CD8-positive, alpha-beta memory T cell (primary cell): ENCODE measurements at regions not wholly inside any gene's neighbourhood (a gene's known extent, or its start where the extent isn't known, plus 50 kb on each side); places are given as distances from the start of the nearest gene placed in this dataset.

Experiments
- CTCF ChIA-PET: fragments of 350-600 bp; sonication (Branson Sonifier 250); formaldehyde crosslinking; loops from one replicate; lab custom pipeline; 2021; ENCODE audit warnings: antibody characterized with exemption; lab: Charles Lee
- POLR2A ChIA-PET: fragments of 350-600 bp; sonication (Branson Sonifier 250); formaldehyde crosslinking; loops from one replicate; lab custom pipeline; 2021; ENCODE audit warnings: antibody characterized with exemption; lab: Charles Lee
- DNase-seq, 5 donors: peaks; one replicate each; pipeline versions ENCODE4 v3.0.0 to v3.0.0-alpha.2; 2020 to 2022; ENCODE audit warnings: mixed read lengths in 1 of 5
- H3K27ac ChIP-seq: one replicate; pipeline ENCODE4 v1.7.0; 2013; ENCODE audit warnings: low read depth, mild to moderate bottlenecking, low read length, moderate library complexity
- H3K27me3 ChIP-seq: 2 replicates; pipeline ENCODE4 v1.7.0; 2013; ENCODE audit warnings: low read length, mild to moderate bottlenecking; ENCODE audit not compliant: insufficient read depth, poor library complexity, severe bottlenecking
- H3K36me3 ChIP-seq: 2 replicates; pipeline ENCODE4 v1.7.0; 2013; ENCODE audit warnings: mild to moderate bottlenecking, low read length, moderate library complexity; ENCODE audit not compliant: insufficient read depth
- H3K4me1 ChIP-seq: 2 replicates; pipeline ENCODE4 v1.7.0; 2013; ENCODE audit warnings: mild to moderate bottlenecking, low read length, moderate library complexity; ENCODE audit not compliant: insufficient read depth
- H3K4me3 ChIP-seq: 2 replicates; pipeline ENCODE4 v1.7.0; 2013; ENCODE audit warnings: mild to moderate bottlenecking, low read length
- H3K9me3 ChIP-seq: 2 replicates; pipeline ENCODE4 v1.7.0; 2013; ENCODE audit warnings: mild to moderate bottlenecking, low read length
- H3K27ac Mint-ChIP-seq, 8 donors: one replicate each; pipeline ENCODE4 v1.8.0; 2020 to 2021; ENCODE audit warnings: mixed read lengths in 8 of 8, mild to moderate bottlenecking in 6 of 8, inconsistent platforms in 3 of 8, moderate library complexity in 3 of 8
- H3K27me3 Mint-ChIP-seq, 2 donors: one replicate each; pipeline ENCODE4 v1.8.0; 2020 to 2021; ENCODE audit warnings: mixed read lengths in 2 of 2, mild to moderate bottlenecking in 1 of 2, moderate library complexity in 1 of 2
- H3K36me3 Mint-ChIP-seq, 3 donors: one replicate each; pipeline ENCODE4 v1.8.0; 2020 to 2021; ENCODE audit warnings: mixed read lengths in 3 of 3, inconsistent platforms in 1 of 3, mild to moderate bottlenecking in 1 of 3
- H3K4me1 Mint-ChIP-seq, 3 donors: one replicate each; pipeline ENCODE4 v1.8.0; 2020 to 2021; ENCODE audit warnings: mixed read lengths in 3 of 3, inconsistent platforms in 1 of 3, mild to moderate bottlenecking in 1 of 3
- H3K4me3 Mint-ChIP-seq, 7 donors: one replicate each; pipeline ENCODE4 v1.8.0; 2020 to 2021; ENCODE audit warnings: mixed read lengths in 7 of 7, mild to moderate bottlenecking in 6 of 7, moderate library complexity in 4 of 7, inconsistent platforms in 2 of 7
- H3K9me3 Mint-ChIP-seq, 5 donors: one replicate each; pipeline ENCODE4 v1.8.0; 2020 to 2022; ENCODE audit warnings: mixed read lengths in 5 of 5, mild to moderate bottlenecking in 3 of 5, moderate library complexity in 2 of 5, inconsistent platforms in 1 of 5

DNA sequence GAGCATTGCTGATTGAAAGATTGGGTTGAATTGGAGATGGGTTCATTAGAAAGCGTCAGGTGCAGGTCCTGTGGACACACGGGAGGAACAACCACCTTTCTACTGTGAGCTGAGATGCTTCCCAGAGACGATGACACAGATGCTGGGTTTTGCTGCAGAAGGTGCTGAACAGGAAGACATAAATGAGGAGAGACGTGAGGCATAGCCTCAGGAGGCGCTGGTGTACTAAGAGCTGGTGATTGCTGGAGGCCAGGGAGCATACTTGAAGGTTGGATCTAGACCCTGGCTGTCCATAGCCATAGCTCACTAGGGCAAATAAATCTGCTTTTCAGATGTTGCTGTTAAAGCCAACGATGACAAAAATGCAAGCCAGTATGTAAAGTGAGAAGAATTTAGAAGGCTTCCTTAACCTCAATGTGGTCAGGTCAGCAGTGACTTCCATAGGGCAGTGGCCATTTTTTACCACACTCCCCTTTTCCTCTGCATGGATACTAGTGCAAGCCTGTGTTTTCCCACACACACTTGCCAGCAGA, 153.7 kb downstream of the SOX11 start:
- Mint-ChIP-seq H3K27ac (no peak overlapping the region), H3K9me3 (peaks cover 2 to 8% (median 4%) of the 10 kb centered on the region in 5 donors), H3K36me3 (no peaks in the 10 kb centered on the region), H3K27me3 (no peaks in the 10 kb centered on the region), H3K4me3 (no peak overlapping the region), H3K4me1 (no peaks in the 10 kb centered on the region)
- H3K27me3 ChIP-seq, result no peaks in the 10 kb centered on the region
- H3K36me3 ChIP-seq, result no peaks in the 10 kb centered on the region
- no peaks in the 10 kb centered on the region for H3K4me1 ChIP-seq
- H3K27ac ChIP-seq, result no peak overlapping the region
- POLR2A ChIA-PET, result no interaction called here
- CTCF ChIA-PET, result no interaction called here
- H3K4me3 ChIP-seq, result no peak overlapping the region
- no peaks in the 10 kb centered on the region for H3K9me3 ChIP-seq
- no peak for DNase-seq

DNA sequence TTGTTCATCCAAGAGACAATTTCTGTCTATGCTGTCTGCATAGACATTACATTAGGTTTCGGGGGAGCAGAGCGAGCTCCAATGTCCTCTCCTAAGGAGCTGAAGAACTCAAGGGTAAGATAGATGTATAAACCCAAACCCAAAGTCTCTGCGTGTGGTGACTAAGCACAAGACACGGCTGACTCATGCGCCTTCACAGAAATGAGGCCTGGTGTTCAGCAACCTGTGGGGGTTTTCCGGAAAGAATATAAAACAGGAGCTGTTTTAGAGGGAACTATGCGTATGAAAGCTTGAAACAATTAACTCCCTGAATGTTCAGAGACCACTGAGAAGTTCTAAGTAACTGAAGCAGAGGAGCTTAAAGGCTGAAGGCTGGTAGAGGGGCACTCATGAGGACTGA, 154.7 kb downstream of the SOX11 start:
- no peak overlapping the region for H3K27ac Mint-ChIP-seq
- ChIA-PET POLR2A (no interaction called here), CTCF (no interaction called here)
- no peak for DNase-seq
- no peak overlapping the region for H3K27ac ChIP-seq
- H3K4me1 ChIP-seq, result no peaks in the 10 kb centered on the region
- H3K27me3 Mint-ChIP-seq, result no peaks in the 10 kb centered on the region
- no peaks in the 10 kb centered on the region for H3K9me3 ChIP-seq
- H3K4me3 ChIP-seq, result no peak overlapping the region
- H3K4me3 Mint-ChIP-seq, result no peak overlapping the region
- peaks cover 0 to 8% (median 5%) of the 10 kb centered on the region in 5 donors for H3K9me3 Mint-ChIP-seq
- H3K36me3 ChIP-seq, result no peaks in the 10 kb centered on the region
- no peaks in the 10 kb centered on the region for H3K27me3 ChIP-seq
- H3K36me3 Mint-ChIP-seq, result no peaks in the 10 kb centered on the region
- no peaks in the 10 kb centered on the region for H3K4me1 Mint-ChIP-seq

DNA sequence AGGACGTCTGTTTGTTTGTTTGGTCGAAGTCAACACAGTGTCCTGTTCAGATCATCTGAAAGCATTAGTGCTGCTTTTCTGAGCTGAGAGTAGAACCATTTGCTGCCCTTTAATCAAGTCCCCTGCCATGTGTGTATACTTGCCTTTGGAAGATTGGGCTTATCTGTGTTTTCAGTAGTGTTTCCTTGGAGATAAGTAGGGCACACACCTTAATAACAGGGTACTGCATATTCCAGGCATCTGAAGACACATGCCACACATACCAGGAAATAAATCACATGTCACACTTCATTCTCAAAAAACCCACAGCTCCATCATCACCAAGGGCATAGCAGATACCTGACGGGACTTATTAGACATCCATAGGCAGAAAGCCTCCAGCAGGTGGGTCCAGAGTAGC, 157.4 kb downstream of the SOX11 start:
- Mint-ChIP-seq H3K4me1 (no peaks in the 10 kb centered on the region), H3K27me3 (no peaks in the 10 kb centered on the region), H3K9me3 (peaks cover 2 to 11% (median 4%) of the 10 kb centered on the region in 5 donors), H3K36me3 (no peaks in the 10 kb centered on the region), H3K4me3 (no peak overlapping the region), H3K27ac (no peak overlapping the region)
- Histone ChIP-seq H3K4me1 (no peaks in the 10 kb centered on the region), H3K27me3 (no peaks in the 10 kb centered on the region), H3K36me3 (no peaks in the 10 kb centered on the region), H3K9me3 (no peaks in the 10 kb centered on the region), H3K27ac (no peak overlapping the region), H3K4me3 (no peak overlapping the region)
- no peak for DNase-seq
- CTCF ChIA-PET, result no interaction called here
- POLR2A ChIA-PET, result no interaction called here

DNA sequence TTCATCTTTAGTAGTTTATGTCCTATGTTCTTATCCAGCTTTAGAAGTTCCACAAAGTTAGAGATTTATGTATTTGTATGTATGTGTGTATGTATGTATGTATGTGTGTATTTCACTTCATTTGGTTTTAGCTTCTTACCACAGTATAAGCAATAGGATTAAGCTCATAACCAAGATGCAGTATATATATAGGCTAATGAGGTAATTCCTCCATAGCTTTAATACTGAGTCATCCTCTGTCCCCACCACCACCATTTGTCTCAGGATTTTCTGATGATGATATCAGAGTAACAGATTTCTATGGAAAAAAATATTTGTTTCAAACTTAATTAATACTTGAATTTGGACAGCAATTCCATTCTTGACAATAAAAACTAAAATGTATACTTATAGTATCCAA, 159.2 kb downstream of the SOX11 start:
- Histone ChIP-seq H3K4me3 (no peak overlapping the region), H3K9me3 (no peaks in the 10 kb centered on the region), H3K27me3 (no peaks in the 10 kb centered on the region), H3K36me3 (no peaks in the 10 kb centered on the region), H3K4me1 (no peaks in the 10 kb centered on the region), H3K27ac (no peak overlapping the region)
- Mint-ChIP-seq H3K4me3 (no peak overlapping the region), H3K27me3 (no peaks in the 10 kb centered on the region), H3K4me1 (no peaks in the 10 kb centered on the region), H3K9me3 (peaks cover 4 to 13% (median 5%) of the 10 kb centered on the region in 5 donors), H3K27ac (no peak overlapping the region), H3K36me3 (no peaks in the 10 kb centered on the region)
- ChIA-PET CTCF (no interaction called here), POLR2A (no interaction called here)
- DNase-seq, result no peak

DNA sequence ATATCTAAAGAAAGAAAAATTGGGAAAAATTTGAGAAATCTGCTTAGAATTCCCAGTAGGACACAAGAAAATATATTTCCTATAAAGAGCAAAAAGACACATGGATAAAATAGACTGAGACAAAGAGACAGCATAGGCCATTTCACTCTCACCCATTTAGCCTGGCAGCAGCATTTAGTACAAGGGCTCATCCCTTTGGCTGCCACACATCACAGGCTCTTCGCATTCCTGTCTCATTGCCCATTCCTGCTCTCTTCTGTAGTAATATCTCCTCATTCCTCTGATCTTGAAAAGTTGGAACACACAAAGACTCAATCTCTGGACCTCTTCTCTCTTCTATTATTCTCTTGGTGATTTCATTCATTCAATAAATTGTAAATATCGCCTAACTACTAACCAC, 162.6 kb downstream of the SOX11 start:
- Histone ChIP-seq H3K36me3 (no peaks in the 10 kb centered on the region), H3K27me3 (no peaks in the 10 kb centered on the region), H3K4me3 (no peak overlapping the region), H3K4me1 (no peaks in the 10 kb centered on the region), H3K9me3 (no peaks in the 10 kb centered on the region), H3K27ac (no peak overlapping the region)
- peaks cover 6 to 16% (median 15%) of the 10 kb centered on the region in 5 donors for H3K9me3 Mint-ChIP-seq
- CTCF ChIA-PET, result no interaction called here
- H3K4me3 Mint-ChIP-seq, result no peak overlapping the region
- H3K36me3 Mint-ChIP-seq, result no peaks in the 10 kb centered on the region
- POLR2A ChIA-PET, result no interaction called here
- no peaks in the 10 kb centered on the region for H3K27me3 Mint-ChIP-seq
- no peak overlapping the region for H3K27ac Mint-ChIP-seq
- no peaks in the 10 kb centered on the region for H3K4me1 Mint-ChIP-seq
- DNase-seq, result no peak

DNA sequence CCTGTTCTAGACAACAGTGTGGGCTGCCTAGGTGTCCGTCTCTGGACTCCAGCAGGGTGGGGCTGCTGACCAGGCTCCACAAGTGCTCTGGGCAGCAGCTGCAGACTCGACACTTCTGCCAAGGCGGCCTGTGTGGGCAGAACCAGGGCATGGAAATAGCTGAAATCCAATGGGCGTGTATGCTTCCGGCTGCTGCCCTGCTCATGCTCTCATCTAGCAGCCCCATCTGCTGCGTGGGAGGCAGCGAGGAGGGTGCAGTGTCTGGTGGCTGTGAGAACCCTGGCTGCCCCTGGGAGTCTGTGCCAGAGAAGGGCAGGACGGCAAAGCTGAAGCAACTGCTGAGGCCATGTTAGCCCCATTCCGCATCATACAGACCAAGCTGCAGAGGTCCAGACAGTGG, 174.9 kb downstream of the SOX11 start:
- DNase-seq, result no peak
- H3K27me3 Mint-ChIP-seq, result no peaks in the 10 kb centered on the region
- no peaks in the 10 kb centered on the region for H3K36me3 Mint-ChIP-seq
- Histone ChIP-seq H3K27me3 (no peaks in the 10 kb centered on the region), H3K9me3 (no peaks in the 10 kb centered on the region), H3K4me1 (no peaks in the 10 kb centered on the region), H3K4me3 (no peak overlapping the region), H3K36me3 (no peaks in the 10 kb centered on the region), H3K27ac (no peak overlapping the region)
- ChIA-PET CTCF (no interaction called here), POLR2A (no interaction called here)
- no peak overlapping the region for H3K27ac Mint-ChIP-seq
- no peak overlapping the region for H3K4me3 Mint-ChIP-seq
- H3K9me3 Mint-ChIP-seq, result peaks cover 2 to 9% (median 4%) of the 10 kb centered on the region in 5 donors
- H3K4me1 Mint-ChIP-seq, result no peaks in the 10 kb centered on the region

DNA sequence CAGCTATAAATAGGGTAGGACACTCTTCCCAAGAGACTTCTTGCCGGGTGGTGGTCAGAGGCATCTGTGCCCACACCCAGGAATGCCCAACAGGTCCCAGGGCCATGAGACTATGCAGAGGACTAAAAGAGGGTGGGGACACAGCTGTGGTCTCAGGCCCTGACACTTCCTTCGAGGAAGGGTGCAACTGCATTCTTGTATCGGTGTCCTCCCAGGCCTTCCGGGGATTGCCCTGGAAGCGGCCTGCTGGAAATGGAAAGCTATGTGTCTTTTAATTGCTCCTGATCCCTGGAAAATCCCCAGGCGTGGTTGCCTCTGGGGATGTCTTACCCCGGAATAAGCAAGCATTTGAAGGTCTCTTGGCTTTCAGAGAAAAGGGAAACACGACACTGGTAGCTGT, 176.7 kb downstream of the SOX11 start:
- no peaks in the 10 kb centered on the region for H3K36me3 Mint-ChIP-seq
- H3K4me3 Mint-ChIP-seq, result no peak overlapping the region
- no peaks in the 10 kb centered on the region for H3K36me3 ChIP-seq
- ChIA-PET POLR2A (no interaction called here), CTCF (no interaction called here)
- no peaks in the 10 kb centered on the region for H3K27me3 ChIP-seq
- H3K4me1 Mint-ChIP-seq, result no peaks in the 10 kb centered on the region
- H3K27me3 Mint-ChIP-seq, result peaks cover 0 to 1% of the 10 kb centered on the region in 2 donors
- no peak overlapping the region for H3K27ac ChIP-seq
- no peak overlapping the region for H3K27ac Mint-ChIP-seq
- no peak for DNase-seq
- peaks cover 1 to 10% (median 8%) of the 10 kb centered on the region in 5 donors for H3K9me3 Mint-ChIP-seq
- H3K9me3 ChIP-seq, result no peaks in the 10 kb centered on the region
- no peaks in the 10 kb centered on the region for H3K4me1 ChIP-seq
- H3K4me3 ChIP-seq, result no peak overlapping the region

DNA sequence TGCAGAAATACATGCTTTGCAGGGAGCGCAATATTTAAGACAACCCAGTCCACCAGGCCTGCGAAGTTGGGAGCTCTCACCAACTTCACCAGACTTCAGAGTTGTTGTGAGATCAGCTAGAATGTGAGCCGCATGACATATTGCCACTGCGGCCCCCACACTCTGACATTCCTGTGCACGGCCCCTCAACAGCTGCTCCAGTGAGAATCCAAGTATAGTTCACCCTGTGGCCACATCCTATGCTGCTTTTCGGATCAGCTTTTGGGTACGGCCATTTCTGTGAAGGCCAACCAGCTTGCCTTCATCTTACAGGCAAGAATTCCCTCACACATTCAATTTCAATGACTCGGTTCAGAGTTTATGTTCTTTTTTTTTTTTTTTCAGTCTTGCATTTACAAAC, 177.8 kb downstream of the SOX11 start:
- Mint-ChIP-seq H3K27me3 (peaks cover 0 to 1% of the 10 kb centered on the region in 2 donors), H3K36me3 (no peaks in the 10 kb centered on the region), H3K27ac (no peak overlapping the region), H3K4me1 (no peaks in the 10 kb centered on the region), H3K9me3 (peaks cover 1 to 12% (median 8%) of the 10 kb centered on the region in 5 donors), H3K4me3 (peak overlapping the region in 1 of 7 donors; percentile 23)
- no peaks in the 10 kb centered on the region for H3K27me3 ChIP-seq
- DNase-seq, result no peak
- H3K27ac ChIP-seq, result no peak overlapping the region
- no peaks in the 10 kb centered on the region for H3K9me3 ChIP-seq
- CTCF ChIA-PET, result no interaction called here
- H3K4me1 ChIP-seq, result no peaks in the 10 kb centered on the region
- H3K36me3 ChIP-seq, result no peaks in the 10 kb centered on the region
- no peak overlapping the region for H3K4me3 ChIP-seq
- POLR2A ChIA-PET, result no interaction called here

DNA sequence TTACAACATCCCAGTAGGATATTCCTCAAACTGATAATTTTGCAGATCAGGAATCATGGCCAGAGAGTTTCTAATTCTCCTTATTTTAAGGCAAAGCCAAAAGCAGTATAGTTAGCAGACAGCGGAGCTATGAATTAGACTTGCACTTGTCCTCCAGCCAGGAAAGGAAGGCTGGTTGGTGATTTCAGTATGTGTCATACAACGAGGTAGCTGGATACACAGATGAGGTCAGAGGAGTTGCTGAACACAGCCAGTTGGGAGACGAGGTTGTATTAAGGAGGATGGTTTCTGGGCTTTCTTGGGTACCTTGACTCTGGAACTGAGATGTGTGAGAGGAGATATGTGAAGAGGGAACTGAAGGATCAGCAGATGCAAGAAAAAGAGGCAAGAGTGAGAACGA, 185.2 kb downstream of the SOX11 start:
- Mint-ChIP-seq H3K4me1 (no peaks in the 10 kb centered on the region), H3K27ac (no peak overlapping the region), H3K27me3 (peaks cover 0 to 1% of the 10 kb centered on the region in 2 donors), H3K4me3 (no peak overlapping the region), H3K9me3 (peaks cover 1 to 7% (median 3%) of the 10 kb centered on the region in 5 donors), H3K36me3 (no peaks in the 10 kb centered on the region)
- POLR2A ChIA-PET, result no interaction called here
- H3K36me3 ChIP-seq, result no peaks in the 10 kb centered on the region
- H3K27me3 ChIP-seq, result no peaks in the 10 kb centered on the region
- no peak for DNase-seq
- CTCF ChIA-PET, result no interaction called here
- no peak overlapping the region for H3K4me3 ChIP-seq
- H3K27ac ChIP-seq, result no peak overlapping the region
- H3K4me1 ChIP-seq, result no peaks in the 10 kb centered on the region
- H3K9me3 ChIP-seq, result no peaks in the 10 kb centered on the region
